22Rv1 (cell line): ENCODE measurements at regions not wholly inside any gene's neighbourhood (a gene's known extent, or its start where the extent isn't known, plus 50 kb on each side); places are given as distances from the start of the nearest gene placed in this dataset.

Source experiments
- ZFX ChIP-seq: fragments of 450-650 bp; IDR thresholded peaks from 2 replicates; pipeline ENCODE4 v1.6.1; 2017; ENCODE audit warnings: antibody characterized with exemption, borderline replicate concordance
- TF ChIP-seq, protein P1 (sequence below): fragments of 450-650 bp; IDR thresholded peaks from 2 replicates; pipeline ENCODE4 v1.5.1; 2017; ENCODE audit warnings: mild to moderate bottlenecking

DNA sequence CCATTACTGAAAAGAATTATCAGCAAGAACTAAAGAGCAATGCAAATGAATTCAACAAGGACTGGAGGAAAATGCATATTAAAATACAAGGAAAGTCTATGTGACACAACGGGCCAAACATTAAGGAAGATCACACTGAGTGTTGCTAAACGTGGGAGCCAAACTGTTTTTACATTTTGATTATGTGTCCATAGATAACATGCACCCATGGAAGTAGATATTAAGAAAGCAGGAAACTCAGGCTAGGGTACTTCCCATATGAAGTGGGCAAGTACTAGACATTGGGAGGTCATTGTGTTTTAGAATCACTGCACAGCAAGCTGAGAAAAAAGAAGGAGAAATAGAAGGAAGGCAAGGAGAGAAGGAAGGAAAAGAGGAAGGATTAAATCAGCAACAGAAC is 161.8 kb downstream of the KCTD12 start:
- no peak for TF ChIP-seq ZFX
- TF ChIP-seq, protein P1, sequence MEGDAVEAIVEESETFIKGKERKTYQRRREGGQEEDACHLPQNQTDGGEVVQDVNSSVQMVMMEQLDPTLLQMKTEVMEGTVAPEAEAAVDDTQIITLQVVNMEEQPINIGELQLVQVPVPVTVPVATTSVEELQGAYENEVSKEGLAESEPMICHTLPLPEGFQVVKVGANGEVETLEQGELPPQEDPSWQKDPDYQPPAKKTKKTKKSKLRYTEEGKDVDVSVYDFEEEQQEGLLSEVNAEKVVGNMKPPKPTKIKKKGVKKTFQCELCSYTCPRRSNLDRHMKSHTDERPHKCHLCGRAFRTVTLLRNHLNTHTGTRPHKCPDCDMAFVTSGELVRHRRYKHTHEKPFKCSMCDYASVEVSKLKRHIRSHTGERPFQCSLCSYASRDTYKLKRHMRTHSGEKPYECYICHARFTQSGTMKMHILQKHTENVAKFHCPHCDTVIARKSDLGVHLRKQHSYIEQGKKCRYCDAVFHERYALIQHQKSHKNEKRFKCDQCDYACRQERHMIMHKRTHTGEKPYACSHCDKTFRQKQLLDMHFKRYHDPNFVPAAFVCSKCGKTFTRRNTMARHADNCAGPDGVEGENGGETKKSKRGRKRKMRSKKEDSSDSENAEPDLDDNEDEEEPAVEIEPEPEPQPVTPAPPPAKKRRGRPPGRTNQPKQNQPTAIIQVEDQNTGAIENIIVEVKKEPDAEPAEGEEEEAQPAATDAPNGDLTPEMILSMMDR = no peak
